ENCODE measurements at regions not wholly inside any gene's neighbourhood (a gene's known extent, or its start where the extent isn't known, plus 50 kb on each side); places are given as distances from the start of the nearest gene placed in this dataset.

DNA sequence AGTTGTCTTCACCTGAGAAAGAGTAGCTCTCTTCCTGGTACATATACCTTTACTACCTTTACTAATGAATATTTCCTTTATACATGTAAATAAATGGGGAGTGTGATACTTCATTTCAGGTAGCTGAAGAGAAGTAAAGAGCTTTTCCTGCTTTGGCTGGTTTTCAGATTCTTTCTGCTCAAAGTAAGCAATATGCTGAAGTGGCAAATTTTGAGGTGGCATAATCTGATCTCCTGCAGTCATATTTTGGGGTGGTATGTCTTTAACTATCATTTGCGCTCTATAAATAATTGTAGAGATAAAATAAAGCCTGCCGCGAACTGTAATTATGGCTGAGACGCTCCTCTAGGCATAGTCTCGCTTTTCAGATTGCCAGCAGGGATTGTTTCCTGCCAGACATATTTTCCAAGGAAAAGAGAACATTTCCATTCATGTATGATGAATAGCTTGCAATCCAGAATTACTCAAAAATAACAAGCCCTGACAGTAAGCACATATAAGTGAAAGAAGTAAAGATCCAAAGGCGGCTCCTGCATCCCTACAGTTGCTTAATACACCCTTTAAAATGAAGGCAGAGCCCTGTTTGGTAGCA, 200.7 kb downstream of the C12orf50 start:
- no peak overlapping the region for H4K5ac ChIP-seq (ENCODE audit: insufficient read length, low read depth, low read length)
- H2BK12ac ChIP-seq (ENCODE audit: insufficient read length, low read depth, low read length) = no peak overlapping the region
- H2AFZ ChIP-seq (ENCODE audit: low read length) = no peak overlapping the region
- Mint-ChIP-seq H3K4me1 (no peaks in the 10 kb centered on the region), H3K27me3 (ENCODE audit: low read depth) (no peaks in the 10 kb centered on the region), H3K9me3 (no peaks in the 10 kb centered on the region), H3K4me3 (no peak overlapping the region), H3K27ac (no peak overlapping the region), H3K36me3 (ENCODE audit: insufficient read depth in 1 of 3, low read depth in 3 of 3) (no peaks in the 10 kb centered on the region)
- H3K23me2 ChIP-seq (ENCODE audit: insufficient read length, low read depth, low read length, poor library complexity, severe bottlenecking) = no peaks in the 10 kb centered on the region
- no peak overlapping the region for H2BK20ac ChIP-seq (ENCODE audit: low read depth, low read length, poor library complexity, severe bottlenecking)
- no peak overlapping the region for H3K9ac ChIP-seq (ENCODE audit: extremely low read depth, insufficient read length, low read length)
- no CpG with 5 or more reads among the region's 6 CpGs for WGBS (ENCODE audit: extremely low coverage, insufficient read length, low lambda C conversion rate)
- H2BK15ac ChIP-seq (ENCODE audit: low read depth, low read length) = no peak overlapping the region
- H3K79me1 ChIP-seq (ENCODE audit: insufficient read depth, low read depth, low read length, poor library complexity, severe bottlenecking) = no peaks in the 10 kb centered on the region
- H2BK120ac ChIP-seq (ENCODE audit: low read depth, low read length, poor library complexity, severe bottlenecking) = no peak overlapping the region
- H3K4ac ChIP-seq (ENCODE audit: low read depth, low read length) = no peak overlapping the region
- no peaks in the 10 kb centered on the region for H3K4me1 ChIP-seq (ENCODE audit: insufficient read depth, low read length)
- H4K91ac ChIP-seq (ENCODE audit: insufficient read length, low read depth, low read length) = no peak overlapping the region
- TF ChIP-seq, protein P1, sequence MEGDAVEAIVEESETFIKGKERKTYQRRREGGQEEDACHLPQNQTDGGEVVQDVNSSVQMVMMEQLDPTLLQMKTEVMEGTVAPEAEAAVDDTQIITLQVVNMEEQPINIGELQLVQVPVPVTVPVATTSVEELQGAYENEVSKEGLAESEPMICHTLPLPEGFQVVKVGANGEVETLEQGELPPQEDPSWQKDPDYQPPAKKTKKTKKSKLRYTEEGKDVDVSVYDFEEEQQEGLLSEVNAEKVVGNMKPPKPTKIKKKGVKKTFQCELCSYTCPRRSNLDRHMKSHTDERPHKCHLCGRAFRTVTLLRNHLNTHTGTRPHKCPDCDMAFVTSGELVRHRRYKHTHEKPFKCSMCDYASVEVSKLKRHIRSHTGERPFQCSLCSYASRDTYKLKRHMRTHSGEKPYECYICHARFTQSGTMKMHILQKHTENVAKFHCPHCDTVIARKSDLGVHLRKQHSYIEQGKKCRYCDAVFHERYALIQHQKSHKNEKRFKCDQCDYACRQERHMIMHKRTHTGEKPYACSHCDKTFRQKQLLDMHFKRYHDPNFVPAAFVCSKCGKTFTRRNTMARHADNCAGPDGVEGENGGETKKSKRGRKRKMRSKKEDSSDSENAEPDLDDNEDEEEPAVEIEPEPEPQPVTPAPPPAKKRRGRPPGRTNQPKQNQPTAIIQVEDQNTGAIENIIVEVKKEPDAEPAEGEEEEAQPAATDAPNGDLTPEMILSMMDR (conservative IDR thresholded peaks at IDR 0.05) = no peak
- H4K20me1 ChIP-seq (ENCODE audit: control insufficient read depth, insufficient read depth, insufficient read length) = no peaks in the 10 kb centered on the region
- H3K4me2 ChIP-seq (ENCODE audit: insufficient read depth, insufficient read length, low read length) = no peak overlapping the region
- no peak overlapping the region for H3K56ac ChIP-seq (ENCODE audit: insufficient read length, low read depth, low read length)
- no peaks in the 10 kb centered on the region for H3K79me2 ChIP-seq (ENCODE audit: insufficient read depth, low read length)
- no peaks in the 10 kb centered on the region for H3K27me3 ChIP-seq (ENCODE audit: insufficient read depth, low read length)
- H2BK5ac ChIP-seq (ENCODE audit: insufficient read length, low read length) = no peak overlapping the region
- H3K9me3 ChIP-seq (ENCODE audit: control insufficient read depth, low read depth, low read length) = no peaks in the 10 kb centered on the region
- no peak overlapping the region for H3K14ac ChIP-seq (ENCODE audit: insufficient read depth, low read length)
- H3K27ac ChIP-seq (ENCODE audit: insufficient read length, low read depth, low read length) = no peak overlapping the region
- no peak for DNase-seq
- no peak overlapping the region for H3K18ac ChIP-seq (ENCODE audit: insufficient read length, low read depth, low read length)
- no peak overlapping the region for H2AK5ac ChIP-seq (ENCODE audit: insufficient read length, low read length)
- H4K8ac ChIP-seq (replicated peaks; ENCODE audit: insufficient read length, low read depth, low read length) = no peak overlapping the region
- no peak overlapping the region for H3K23ac ChIP-seq (ENCODE audit: insufficient read length, low read depth, low read length)
- no peak overlapping the region for H3T11ph ChIP-seq (ENCODE audit: low read length)
